Fibroblast of lung (primary cell): ENCODE measurements at regions not wholly inside any gene's neighbourhood (a gene's known extent, or its start where the extent isn't known, plus 50 kb on each side); places are given as distances from the start of the nearest gene placed in this dataset.

Experiments used
- EZH2 ChIP-seq: IDR thresholded peaks from 2 replicates; pipeline ENCODE4 v1.5.1; 2012; ENCODE audit warnings: low read length, control low read depth, mild to moderate bottlenecking; ENCODE audit errors: missing control alignments
- TF ChIP-seq, protein P1 (sequence below), 2 donors: IDR thresholded peaks in 1 of 2; conservative IDR thresholded peaks in 1 of 2; 1 replicate in 1 of 2; 2 replicates in 1 of 2; pipeline ENCODE4 v1.5.1; 2011 to 2012; ENCODE audit warnings: low read length in 2 of 2, control low read depth in 1 of 2, inconsistent platforms in 1 of 2, low read depth in 1 of 2, mild to moderate bottlenecking in 1 of 2

DNA sequence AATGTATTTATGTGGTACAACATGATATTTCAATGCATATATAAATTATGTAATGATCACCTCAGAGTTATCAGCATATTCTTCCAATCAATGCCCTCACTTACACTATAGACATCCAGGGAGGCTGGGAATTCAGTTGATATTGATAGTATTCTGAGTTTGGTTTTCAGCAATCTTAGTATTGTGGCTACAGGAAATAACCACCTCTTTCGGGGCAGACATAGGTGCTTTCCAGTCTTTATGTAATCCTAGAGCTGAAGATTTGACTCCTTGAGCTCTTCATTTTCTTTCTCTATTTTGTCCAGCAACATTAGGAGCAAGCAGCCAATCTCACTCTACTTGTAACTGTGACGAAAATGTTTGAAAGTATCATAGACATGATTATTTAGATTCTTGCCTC, 712.7 kb upstream of the KIRREL3 start:
- TF ChIP-seq, protein P1, sequence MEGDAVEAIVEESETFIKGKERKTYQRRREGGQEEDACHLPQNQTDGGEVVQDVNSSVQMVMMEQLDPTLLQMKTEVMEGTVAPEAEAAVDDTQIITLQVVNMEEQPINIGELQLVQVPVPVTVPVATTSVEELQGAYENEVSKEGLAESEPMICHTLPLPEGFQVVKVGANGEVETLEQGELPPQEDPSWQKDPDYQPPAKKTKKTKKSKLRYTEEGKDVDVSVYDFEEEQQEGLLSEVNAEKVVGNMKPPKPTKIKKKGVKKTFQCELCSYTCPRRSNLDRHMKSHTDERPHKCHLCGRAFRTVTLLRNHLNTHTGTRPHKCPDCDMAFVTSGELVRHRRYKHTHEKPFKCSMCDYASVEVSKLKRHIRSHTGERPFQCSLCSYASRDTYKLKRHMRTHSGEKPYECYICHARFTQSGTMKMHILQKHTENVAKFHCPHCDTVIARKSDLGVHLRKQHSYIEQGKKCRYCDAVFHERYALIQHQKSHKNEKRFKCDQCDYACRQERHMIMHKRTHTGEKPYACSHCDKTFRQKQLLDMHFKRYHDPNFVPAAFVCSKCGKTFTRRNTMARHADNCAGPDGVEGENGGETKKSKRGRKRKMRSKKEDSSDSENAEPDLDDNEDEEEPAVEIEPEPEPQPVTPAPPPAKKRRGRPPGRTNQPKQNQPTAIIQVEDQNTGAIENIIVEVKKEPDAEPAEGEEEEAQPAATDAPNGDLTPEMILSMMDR (conservative IDR thresholded peaks at IDR 0.05 in 1 of 2, IDR thresholded peaks at IDR 0.05 in 1 of 2; ENCODE audit: low read depth in 1 of 2, low read length in 2 of 2): no peak
- TF ChIP-seq EZH2: no peak
